22Rv1 (cell line): ENCODE measurements at regions not wholly inside any gene's neighbourhood (a gene's known extent, or its start where the extent isn't known, plus 50 kb on each side); places are given as distances from the start of the nearest gene placed in this dataset.
"Not testable (repeated sequence)": the region's sequence is repeated elsewhere in the genome, so short reads cannot be mapped to it uniquely, and the experiment has no call there.

Experiments used
- CTCF ChIP-seq: fragments of 450-650 bp; IDR thresholded peaks from 2 replicates; pipeline ENCODE4 v1.5.1; 2017; ENCODE audit warnings: mild to moderate bottlenecking
- ZFX ChIP-seq: fragments of 450-650 bp; IDR thresholded peaks from 2 replicates; pipeline ENCODE4 v1.6.1; 2017; ENCODE audit warnings: antibody characterized with exemption, borderline replicate concordance

- TF ChIP-seq CTCF, ZFX: not testable (repeated sequence)
These were observed 115.6 kb upstream of the MTPN start for GRCh38 chr7:136092714-136093113.
